Non-pigmented ciliary epithelial cell (primary cell): ENCODE measurements at regions not wholly inside any gene's neighbourhood (a gene's known extent, or its start where the extent isn't known, plus 50 kb on each side); places are given as distances from the start of the nearest gene placed in this dataset.
"Not testable (repeated sequence)": the region's sequence is repeated elsewhere in the genome, so short reads cannot be mapped to it uniquely, and the experiment has no call there.

Experiments
- DNase-seq: peaks from one replicate; pipeline ENCODE4 v3.0.0-alpha.2; 2010; ENCODE audit warnings: low read depth

DNA sequence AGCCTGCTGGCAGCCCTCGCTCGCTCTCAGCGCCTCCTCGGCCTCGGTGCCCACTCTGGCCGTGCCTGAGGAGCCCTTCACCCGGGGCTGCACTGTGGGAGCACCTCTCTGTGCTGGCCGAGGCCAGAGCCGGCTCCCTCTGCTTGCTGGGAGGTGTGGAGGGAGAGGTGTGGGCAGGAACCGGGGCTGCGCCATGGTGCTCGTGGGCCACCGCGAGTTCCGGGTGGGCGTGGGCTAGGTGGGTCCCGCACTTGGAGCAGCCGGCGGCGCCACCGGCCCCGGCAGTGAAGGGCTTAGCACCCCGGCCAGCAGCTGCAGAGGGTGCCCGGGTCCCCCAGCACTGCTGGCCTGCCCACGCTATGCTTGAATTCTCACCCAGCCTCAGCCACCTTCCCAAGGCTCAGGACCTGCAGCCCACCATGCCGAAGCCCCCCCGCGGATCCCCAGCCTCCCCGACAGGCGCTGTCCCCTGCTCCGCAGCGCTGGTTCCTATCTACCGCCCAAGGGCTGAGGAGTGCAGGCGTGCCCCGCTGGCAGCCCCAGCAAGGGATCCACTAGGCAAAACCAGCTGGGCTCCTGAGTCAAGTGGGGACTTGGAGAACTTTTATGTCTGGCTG is 863.3 kb downstream of the IGSF11 start:
- no peak for DNase-seq

DNA sequence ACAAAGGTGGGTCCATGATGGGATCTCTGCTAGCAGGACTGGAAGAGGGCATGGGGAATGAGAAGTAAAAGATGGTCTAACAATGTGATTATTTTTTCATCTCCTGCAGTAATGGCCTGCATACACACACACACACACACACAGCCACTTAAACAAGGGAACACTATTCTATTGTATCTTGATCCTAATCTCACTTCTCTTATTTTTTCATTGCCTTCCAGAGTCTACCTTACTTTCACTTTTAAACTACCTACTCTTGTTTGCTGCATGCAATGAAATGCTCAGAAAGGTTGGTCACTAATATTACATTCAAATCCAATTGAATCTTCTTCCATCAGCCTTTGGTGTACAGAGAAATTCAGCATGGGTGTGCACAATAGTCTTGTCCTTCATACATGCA is 853.8 kb downstream of the IGSF11 start:
- no peak for DNase-seq

GRCh38 chr3:118181274-118181673 is 853.4 kb downstream of the IGSF11 start:
- no peak for DNase-seq

GRCh38 chr3:118186051-118186450 is 848.6 kb downstream of the IGSF11 start:
- DNase-seq: no peak

DNA sequence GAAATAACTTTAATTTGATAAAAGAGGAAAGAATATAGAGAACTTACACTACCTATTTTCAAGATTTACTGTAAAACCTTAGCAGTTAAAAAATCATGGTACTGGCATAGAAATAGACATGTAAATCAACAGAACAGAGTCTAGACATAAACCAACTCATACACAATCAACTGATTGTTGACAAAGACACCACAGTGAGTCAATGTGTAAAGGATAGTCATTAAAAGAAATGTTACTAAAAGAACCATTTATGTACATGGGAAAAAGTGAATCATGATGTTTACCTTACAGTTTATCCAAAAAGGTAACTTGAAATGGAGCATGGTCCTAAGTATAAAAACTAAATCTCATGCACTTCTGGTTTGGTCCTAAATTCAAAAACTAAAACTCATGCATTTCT is 847.4 kb downstream of the IGSF11 start:
- DNase-seq: no peak

- DNase-seq: no peak
These were observed 838.5 kb downstream of the IGSF11 start for GRCh38 chr3:118196183-118196582.

DNA sequence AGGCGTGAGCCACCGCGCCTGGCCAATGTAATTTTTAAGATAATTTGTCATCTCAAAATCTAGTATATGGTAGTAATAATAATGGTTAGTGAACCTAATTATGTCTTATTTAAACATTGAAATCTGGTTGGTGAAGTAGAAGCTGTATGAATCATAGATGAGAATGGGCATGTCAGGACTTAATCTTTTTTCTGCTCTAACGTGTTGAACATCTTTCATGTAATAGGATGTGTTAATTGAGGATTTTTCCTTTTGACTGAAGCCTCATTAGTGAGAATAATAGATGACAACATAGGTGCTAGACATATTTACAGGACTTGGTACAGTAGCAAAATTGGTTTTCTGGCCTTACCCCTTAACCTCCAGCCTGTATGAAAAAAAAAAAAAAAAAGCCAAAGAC is 835.6 kb downstream of the IGSF11 start:
- no peak for DNase-seq

- DNase-seq: no peak
These were observed 830.5 kb downstream of the IGSF11 start for GRCh38 chr3:118204052-118204656.

DNA sequence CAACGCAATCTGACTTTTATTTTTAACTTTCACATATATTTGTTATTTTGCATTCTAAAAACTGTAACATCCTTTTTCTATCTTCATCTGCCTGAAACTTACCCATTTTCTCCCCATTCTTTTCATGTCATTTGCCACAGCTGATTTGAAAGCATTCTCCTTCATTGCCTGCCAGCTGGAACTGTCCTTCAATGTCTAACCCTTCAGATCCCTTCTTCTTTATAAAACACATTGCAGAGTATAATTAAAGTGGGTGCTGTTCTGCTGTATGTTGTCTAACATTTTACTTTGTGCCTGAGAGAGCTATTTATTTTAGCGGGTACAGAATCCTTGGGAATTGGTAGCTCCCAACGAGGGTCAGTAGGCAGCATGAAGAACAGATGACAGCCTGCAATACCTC is 827.4 kb downstream of the IGSF11 start:
- no peak for DNase-seq

DNA sequence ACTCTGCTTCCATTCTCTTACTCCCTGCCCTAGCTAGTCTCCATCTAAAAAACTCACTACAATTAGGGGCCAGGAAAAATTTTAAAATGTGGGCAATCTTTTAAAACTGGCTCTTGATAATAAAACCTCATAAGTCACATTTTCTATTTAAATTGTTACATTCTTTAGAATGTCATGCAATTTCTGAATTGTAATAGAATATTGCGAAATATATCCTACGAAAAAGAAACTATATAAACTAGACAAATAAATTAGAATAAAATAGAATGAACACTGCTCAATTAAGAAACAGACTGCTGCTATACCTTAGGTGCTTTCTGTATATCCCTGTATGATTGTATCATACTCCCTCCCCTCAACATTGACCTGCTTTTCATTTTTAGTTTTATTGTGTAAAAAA is 826.0 kb downstream of the IGSF11 start:
- DNase-seq: no peak

DNA sequence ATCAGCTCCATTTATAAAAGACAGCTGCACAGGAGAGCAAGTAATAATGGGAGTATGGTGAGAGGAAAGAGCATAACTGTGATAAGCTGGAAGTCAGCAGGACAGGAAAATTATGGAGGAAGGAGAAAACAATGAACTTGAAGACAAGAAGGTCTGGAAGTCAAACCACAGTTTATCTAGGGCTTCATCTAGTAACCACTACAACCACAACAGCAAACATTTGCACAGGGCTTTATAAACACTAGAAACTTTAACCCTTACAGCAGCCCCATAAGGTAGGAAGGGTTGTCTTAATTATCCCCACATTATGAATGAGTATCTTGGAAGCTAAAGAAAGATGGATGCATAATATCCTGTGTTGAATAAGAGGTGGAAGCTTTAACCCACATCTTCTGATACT is 820.8 kb downstream of the IGSF11 start:
- DNase-seq: no peak

DNA sequence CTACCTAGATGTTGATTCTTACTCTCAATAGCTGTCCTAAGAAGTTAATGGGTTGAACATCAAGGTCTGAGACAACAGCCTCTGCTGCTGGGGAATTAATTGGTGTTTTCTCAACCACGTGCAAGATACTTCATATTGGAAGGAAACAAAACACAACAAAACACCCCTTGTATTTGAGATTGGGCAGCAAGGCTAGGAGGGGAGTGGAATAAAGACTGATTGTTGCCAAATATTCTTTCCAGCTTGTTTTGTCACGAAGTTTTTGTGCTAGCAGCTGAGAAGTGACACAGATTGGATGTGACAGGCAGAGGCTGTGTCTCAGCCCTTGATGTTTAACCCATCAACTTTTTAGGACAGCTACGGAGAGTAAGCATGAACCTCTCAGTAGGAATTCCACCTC is 808.4 kb downstream of the IGSF11 start:
- no peak for DNase-seq

GRCh38 chr3:118227191-118227590 is 807.5 kb downstream of the IGSF11 start:
- no peak for DNase-seq

DNA sequence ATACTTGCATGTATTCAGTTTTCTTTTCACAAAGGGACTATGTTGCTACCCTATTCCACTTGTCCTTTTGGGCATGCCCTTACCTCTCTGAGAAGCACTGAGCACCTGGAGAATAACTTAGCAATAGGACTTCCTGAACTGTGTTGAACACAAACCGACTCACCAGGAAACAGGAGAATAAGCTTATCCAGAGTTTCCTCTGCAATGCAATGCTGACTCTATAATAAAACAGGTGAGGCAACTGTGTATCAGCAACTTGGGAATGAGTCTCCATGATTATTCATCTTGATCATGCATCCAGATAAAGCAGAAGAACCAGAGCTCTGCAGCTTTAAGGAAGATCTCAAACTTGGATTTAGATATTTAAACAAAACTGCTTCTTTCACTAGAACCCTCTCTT is 806.5 kb downstream of the IGSF11 start:
- no peak for DNase-seq

DNA sequence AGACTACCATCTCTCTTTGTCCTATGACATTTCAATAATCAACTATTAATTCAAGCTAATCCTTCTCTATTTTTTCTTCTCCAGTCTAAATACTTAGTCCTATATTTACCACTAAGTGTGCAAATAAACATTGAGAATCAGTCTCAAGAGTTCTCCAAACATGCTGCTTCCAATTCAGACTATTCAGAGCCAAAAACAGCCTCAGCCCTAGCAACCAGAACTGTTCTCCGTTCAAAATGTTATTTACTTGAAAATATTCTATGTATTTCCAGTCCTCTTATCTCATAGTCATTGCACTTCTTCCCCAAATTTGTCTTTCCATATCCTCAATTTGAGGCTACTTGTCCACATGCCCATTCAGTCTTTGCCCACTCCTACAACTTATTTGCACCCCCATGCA is 805.5 kb downstream of the IGSF11 start:
- DNase-seq: no peak

GRCh38 chr3:118231578-118231977 is 803.1 kb downstream of the IGSF11 start:
- no peak for DNase-seq

DNA sequence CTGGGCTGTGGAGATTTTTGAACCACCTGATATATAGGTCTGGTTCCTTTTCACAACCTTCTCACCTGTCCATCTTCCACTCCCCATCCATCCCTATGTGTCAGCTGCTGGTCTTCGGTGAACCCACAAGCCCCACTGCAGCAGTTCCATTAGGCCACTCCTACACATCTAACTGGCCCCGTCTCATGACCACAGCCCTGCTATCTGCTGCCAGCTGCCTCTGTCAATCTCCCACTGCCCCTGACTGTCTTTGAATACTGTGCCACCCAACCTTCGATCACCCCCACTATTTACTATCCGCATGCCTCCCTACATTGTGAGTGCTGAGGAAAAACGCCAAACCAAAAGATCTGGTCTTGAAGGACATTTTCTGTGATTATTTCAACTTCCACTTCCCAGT is 795.4 kb downstream of the IGSF11 start:
- no peak for DNase-seq

DNA sequence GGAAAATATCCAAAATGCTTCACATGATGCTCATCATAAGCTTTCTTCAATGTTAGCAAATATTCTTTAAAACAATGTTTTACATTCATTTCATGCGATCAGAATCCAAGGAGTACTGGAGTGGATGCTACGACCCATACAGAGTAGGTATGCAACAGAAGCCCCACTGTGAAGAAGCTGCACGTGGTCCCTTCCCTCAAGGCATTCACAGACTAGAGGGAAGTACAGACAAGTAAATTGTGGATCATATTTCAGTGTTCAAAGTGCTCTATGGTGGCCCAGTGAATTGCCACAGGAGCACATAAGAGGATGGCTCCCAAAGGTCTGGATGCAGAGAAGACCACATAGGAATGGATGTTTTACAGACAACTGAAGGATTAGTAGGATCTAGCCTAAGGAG is 789.9 kb downstream of the IGSF11 start:
- DNase-seq: no peak

GRCh38 chr3:118245312-118245711 is 789.3 kb downstream of the IGSF11 start:
- DNase-seq: no peak

GRCh38 chr3:118258850-118259249 is 775.8 kb downstream of the IGSF11 start:
- DNase-seq: not testable (repeated sequence)

- no peak for DNase-seq
These were observed 771.7 kb downstream of the IGSF11 start for GRCh38 chr3:118262800-118263402.

- no peak for DNase-seq
These were observed 767.1 kb downstream of the IGSF11 start for GRCh38 chr3:118267588-118267987.

GRCh38 chr3:118269537-118270125 is 765.0 kb downstream of the IGSF11 start:
- DNase-seq: no peak

DNA sequence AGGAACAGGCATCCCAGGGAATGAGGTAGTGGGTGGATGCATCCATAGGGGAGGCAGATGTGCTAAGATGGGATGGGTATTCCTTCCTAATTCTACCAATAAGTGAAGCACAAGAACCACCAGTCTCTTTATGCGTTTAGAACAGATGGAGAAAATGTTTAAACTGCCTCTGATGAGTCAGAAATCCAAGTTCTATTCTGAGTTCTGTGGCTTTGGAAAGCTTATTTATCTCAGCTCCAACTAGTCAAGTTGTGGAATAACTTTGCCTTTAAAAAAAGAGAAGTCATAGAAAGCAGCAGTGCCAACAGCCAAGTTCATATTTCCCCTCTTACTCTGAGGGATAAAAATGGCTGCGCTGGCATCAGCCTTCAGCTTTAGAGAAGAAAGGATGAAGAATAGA is 761.7 kb downstream of the IGSF11 start:
- no peak for DNase-seq
